Activated naive CD4-positive, alpha-beta T cell treated with Interleukin-2 at 50 U/mL for 16 hours (primary cell): ENCODE measurements at regions not wholly inside any gene's neighbourhood (a gene's known extent, or its start where the extent isn't known, plus 50 kb on each side); places are given as distances from the start of the nearest gene placed in this dataset.
"Not testable (repeated sequence)": the region's sequence is repeated elsewhere in the genome, so short reads cannot be mapped to it uniquely, and the experiment has no call there.

Experiments used
- DNase-seq: peaks from one replicate; pipeline ENCODE4 v3.0.0-alpha.2; 2020

GRCh38 chr6:166718516-166718915 lies 91.5 kb upstream of the RPS6KA2 start:
- no peak for DNase-seq

DNA sequence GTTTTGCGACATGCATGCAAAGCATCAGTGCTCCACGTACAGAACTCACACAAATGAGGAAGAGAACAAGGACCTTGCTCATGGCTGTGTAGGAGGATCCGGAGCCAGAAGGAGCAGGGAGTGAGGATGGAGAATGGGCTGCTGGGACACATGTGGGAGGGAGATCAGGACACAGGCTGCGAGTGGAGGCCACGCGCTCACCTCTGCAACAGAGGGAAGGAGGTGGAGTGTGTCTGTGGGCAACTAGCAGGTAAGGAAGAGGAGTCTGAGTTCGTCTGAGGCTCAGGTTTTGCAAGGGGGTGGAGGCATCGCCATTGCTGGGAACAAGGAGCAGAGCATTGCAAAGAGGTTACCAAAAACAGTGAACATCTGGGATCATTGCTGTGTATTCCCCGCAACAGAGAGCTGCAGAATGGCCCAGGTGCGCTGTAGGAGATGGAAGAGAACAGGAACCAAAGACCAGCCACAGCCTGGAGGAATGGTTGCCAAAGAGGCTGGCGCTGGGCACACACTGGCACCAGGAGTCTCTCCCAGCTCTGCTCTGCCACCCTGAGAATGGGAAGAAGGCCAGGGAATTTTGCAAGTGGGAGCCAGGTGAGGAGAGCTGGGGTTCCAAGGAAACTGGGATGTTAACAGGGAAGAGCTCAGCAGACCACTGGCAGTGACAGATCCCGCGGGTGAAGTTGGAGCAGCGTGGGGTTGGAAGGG lies 90.0 kb upstream of the RPS6KA2 start:
- no peak for DNase-seq

GRCh38 chr6:166715992-166716391 lies 88.9 kb upstream of the RPS6KA2 start:
- DNase-seq, result no peak

DNA sequence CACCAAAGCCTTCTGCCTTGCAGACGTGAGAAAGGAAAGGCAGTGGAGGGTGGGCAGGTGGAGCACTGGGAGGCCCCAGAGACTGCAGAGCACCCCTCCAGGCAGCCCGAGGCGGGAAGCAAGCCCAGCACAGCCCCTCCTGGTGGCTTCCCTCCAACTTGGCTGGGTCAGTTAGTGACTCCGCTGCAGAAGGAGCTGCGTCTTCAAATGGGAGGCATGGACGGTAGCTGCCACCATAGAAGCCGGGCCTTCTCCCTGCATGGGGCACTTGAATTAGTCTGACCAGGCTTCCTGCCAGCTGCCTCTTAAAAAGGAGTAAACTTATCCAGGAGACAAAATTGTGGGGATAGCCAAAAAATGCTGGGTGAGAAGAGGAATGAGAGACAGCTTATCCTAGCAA lies 88.0 kb upstream of the RPS6KA2 start:
- DNase-seq, result no peak

GRCh38 chr6:166714581-166714980 lies 87.5 kb upstream of the RPS6KA2 start:
- DNase-seq, result no peak

DNA sequence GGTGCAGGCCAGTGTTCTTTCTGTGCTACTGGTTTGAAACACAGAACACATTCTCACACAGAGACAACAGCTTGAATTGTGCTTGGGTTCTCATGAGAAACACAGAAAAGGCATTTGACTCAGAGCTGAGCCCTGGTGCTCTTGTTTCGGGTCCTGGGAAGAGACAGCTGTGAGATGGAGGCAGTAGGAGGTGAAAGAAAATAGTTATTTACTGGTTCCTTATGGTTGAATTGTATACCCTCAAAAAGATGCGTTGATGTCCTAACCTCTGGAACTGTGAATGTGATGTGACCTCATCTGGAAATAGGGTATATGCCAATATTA lies 87.1 kb upstream of the RPS6KA2 start:
- DNase-seq, result no peak

DNA sequence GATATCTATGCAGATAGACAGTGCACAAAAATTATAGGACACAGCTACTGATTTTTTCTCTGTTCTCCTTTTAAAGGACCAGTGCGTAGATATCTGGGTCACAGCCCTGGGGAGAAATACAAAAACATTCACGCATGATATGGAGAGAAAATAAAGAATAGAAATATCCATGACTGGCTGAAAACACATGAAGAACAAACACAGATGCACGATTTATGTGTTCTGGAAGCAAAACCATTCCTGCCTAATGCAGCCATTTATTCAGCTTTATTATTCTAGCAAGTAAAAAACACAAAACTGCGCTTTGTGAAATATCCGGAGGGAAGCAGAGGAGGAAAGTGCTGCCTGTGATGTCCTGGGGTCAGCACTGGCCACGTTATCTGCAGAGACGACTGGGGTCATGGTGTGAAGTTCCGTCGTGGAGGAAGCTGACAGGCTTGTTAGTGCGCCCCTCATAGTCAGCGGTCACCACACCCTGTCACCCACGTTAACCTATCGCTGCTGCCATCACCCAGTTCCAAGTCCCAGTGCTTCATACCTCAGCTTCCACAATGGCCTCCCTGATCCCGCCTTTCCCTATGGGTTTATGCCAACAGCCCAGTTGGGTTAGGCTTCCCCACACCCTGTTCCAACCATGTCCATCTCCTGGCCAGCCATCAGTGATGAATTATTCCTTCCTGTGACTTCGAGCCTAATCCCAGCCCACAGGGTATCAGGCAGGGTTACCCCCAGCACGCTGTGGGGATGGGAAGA lies 86.6 kb upstream of the RPS6KA2 start:
- DNase-seq, result no peak

GRCh38 chr6:166712286-166713228 lies 85.5 kb upstream of the RPS6KA2 start:
- DNase-seq, result no peak

DNA sequence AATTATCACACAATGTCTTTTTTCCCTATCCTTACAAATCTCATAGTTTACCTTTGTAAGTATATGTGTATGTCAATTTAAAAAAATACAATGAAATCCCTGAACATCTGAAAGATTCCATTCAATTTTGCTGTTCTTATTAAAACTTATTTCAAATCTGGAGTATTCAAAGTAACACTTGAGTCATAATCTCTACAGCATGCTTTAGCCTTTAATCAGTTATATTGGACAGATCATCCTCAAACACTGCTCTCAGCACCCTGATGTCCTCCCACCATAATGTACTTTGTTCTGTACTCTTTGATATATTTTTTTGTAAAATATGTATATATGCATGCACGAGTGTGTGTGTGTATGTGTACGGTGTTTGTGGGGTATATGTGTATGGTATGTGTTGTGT lies 83.0 kb upstream of the RPS6KA2 start:
- no peak for DNase-seq

DNA sequence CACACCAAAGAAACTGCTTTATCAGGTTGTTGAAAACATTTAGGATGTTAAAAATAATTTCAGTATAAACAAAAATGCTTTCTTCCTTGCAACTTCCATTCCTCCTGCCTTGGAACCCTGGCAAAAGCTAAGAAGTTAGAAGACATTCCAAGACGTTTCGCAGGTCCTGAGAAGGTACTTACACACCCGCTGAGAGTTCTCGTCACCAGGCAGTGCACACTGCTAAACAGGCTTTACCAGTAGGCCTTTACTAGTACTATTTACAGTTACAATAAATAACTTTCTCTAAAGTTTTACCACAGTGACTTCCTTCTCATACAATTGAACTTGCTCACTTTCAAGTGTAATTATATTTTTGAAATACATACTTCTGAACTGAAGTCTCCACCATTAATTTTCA lies 81.4 kb upstream of the RPS6KA2 start:
- DNase-seq, result no peak

- DNase-seq, result no peak
Measured at GRCh38 chr6:166707045-166707444, 80.0 kb upstream of the RPS6KA2 start.

DNA sequence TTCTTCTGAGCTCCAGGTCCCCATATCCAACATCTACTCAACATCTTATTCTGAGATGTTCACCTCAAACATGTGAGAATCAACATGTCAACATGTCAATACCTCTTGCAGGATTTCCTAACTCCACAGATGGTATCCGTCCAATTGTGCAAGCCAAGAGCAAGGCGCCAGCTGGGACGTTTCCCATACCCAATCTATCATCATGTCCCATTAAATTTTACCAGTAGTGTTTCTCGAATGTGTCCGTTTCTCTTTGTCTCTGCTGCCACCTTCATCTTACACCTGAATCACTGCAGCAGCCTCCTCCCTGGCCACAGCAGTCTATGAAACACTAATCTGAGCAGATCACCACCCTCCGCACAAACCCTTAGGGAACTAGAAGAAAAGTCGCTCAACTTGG lies 78.0 kb upstream of the RPS6KA2 start:
- no peak for DNase-seq

DNA sequence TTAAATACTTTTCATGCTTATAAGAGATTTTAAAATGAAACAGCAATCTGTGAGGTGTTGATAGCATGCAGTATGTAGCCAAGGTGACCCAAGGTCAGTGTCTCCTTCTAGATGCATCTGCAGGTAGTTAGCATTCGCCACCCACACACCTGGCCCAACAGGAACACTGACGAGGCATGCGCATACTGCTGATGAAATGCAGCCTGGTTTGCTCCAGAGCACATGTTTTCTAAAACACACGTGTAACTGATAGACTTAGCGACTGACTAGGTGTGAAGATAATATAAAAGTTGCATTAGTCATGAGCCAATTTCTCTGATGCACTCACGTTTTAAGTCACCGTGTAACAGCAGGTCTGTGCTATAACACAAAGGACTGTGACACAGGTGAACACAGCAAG lies 77.1 kb upstream of the RPS6KA2 start:
- no peak for DNase-seq

GRCh38 chr6:166703149-166703710 lies 76.2 kb upstream of the RPS6KA2 start:
- DNase-seq, result no peak

- DNase-seq, result not testable (repeated sequence)
Measured at GRCh38 chr6:166701424-166701823, 74.4 kb upstream of the RPS6KA2 start.

- DNase-seq, result not testable (repeated sequence)
Measured at GRCh38 chr6:166700871-166701270, 73.8 kb upstream of the RPS6KA2 start.

DNA sequence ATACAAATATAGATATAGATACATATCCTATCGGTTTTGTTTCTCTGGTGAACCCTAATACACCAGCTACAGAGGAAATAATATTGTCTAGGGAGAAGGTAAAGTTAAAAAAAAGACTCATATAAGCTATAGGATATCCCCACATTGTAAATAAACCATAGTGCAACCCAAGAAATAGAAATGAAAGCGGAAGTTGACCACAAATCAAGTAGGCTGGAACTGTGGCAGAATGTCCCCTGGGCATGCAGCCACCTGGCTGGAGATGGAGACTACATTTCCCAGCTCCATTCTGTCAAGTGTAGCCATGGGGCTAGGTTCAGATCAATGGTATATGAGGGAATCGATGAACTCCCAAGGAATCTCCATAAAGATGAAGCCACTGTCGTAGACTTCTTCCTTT lies 70.1 kb upstream of the RPS6KA2 start:
- no peak for DNase-seq

DNA sequence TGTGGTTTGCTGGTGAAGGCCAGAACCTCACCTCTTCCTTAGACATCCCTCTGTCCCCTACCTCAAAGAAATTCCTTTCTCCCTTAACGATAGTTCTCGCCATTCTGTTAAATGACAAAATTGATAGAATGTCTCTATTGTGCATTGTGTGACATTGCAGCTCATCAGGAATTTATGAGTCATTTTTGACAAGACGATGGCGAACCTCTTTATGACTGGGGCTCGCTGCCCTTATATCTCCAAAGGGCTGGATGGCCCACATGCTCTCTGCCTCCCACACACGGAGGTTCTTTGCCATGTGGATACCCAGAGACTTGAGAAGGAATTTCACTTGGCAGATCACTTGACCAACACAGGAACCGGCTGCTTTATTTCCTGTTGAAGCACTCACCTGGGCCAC lies 66.8 kb upstream of the RPS6KA2 start:
- DNase-seq, result no peak

GRCh38 chr6:166692723-166693302 lies 65.8 kb upstream of the RPS6KA2 start:
- no peak for DNase-seq

DNA sequence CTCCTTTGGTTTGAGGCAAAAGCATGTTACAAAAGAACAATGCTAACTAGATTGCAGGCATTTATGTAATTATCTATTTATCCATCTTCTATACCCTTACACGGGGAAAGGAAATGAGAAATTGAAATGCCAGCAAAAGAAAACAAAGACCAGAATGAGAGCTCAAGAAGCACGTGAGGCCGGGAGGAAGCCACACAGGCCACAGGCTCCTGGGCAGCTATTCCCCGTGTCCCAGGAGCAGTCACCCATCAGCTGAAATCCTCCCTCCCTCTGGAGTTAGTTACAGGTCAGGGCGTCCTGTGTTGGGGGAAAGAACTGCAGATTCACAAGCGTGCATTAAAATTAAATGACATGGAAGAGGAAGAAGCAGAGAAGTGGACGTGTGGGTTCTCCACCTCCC lies 64.7 kb upstream of the RPS6KA2 start:
- DNase-seq, result no peak

DNA sequence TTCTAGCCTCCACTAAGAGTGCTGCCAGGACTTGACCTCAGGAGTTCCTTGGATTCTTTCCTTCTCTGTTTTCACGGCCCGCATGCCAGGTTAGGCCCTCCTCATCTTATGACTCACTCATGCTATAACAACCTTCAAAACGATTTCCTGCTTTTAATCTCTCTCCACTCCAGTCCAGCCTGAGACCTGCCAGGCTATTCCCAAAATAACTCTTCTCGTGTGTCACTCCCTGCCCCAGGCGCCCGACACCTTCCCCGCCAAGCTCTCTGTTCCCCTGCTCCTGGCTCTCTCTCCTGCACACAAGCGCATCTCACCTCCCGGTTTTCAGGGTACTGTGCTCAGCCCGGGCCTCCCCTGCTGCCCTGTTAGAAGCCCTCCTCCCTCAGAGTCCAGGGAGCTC lies 64.1 kb upstream of the RPS6KA2 start:
- DNase-seq, result no peak

- no peak for DNase-seq
Measured at GRCh38 chr6:166689687-166690086, 62.6 kb upstream of the RPS6KA2 start.

GRCh38 chr6:166688901-166689300 lies 61.9 kb upstream of the RPS6KA2 start:
- no peak for DNase-seq
